ENCODE measurements at regions not wholly inside any gene's neighbourhood (a gene's known extent, or its start where the extent isn't known, plus 50 kb on each side); places are given as distances from the start of the nearest gene placed in this dataset.
A peak's percentile ranks its signal among the peaks of the same experiment; 100 is the strongest.
"Not testable (repeated sequence)": the region's sequence is repeated elsewhere in the genome, so short reads cannot be mapped to it uniquely, and the experiment has no call there.

GRCh38 chr17:45585037-45585733, 94.7 kb upstream of the PLEKHM1 start (continued):
- TF ChIP-seq ZNF398 (tag by site-specific recombination; IDR thresholded peaks at IDR 0.05), result 0 out of 2 replicates have a peak, but pooled peaks have one; percentile 37
- peak; percentile 70 for TF ChIP-seq CTCF (tag by site-specific recombination; IDR thresholded peaks at IDR 0.05)
- TF ChIP-seq ZEB2 (tag by site-specific recombination; IDR thresholded peaks at IDR 0.05), result peak; percentile 37
- TF ChIP-seq ZNF692 (tag by site-specific recombination; IDR thresholded peaks at IDR 0.05), result 0 out of 2 replicates have a peak, but pooled peaks have one; percentile 1
- TF ChIP-seq ZNF24 (tag by site-specific recombination; IDR thresholded peaks at IDR 0.05), result 0 out of 2 replicates have a peak, but pooled peaks have one; percentile 21
- TF ChIP-seq GLIS1 (tag by site-specific recombination; IDR thresholded peaks at IDR 0.05), result peak; percentile 53
- TF ChIP-seq SP2 (tag by site-specific recombination; IDR thresholded peaks at IDR 0.05), result peak; percentile 51

GRCh38 chr17:45585794-45586650, 95.5 kb upstream of the PLEKHM1 start:
- peak overlapping the region; percentile 61 for H3K4me3 ChIP-seq (ENCODE audit: low read depth, low read length)
- not testable (repeated sequence) for H3K9me3 ChIP-seq (ENCODE audit: control insufficient read depth, insufficient read depth, low read depth, low read length); H3K4me1 ChIP-seq (ENCODE audit: control insufficient read depth, insufficient read depth, low read length)
- H3K36me3 ChIP-seq (ENCODE audit: control insufficient read depth in 2 of 2, insufficient read depth in 1 of 2, low read length in 2 of 2), result peaks cover 10 to 14% of the 10 kb centered on the region in 2 experiments; a peak in 2 of 3 replicates
- ChIA-PET CTCF (interaction anchor here (0.5 to 1.0 kb wide), 6 partner anchors 213 to 683 kb away, joined by 3 to 4 read pairs (median 3); no protein-coding TSS in a partner anchor), POLR2A (interaction anchor here (0.6 kb wide), 1 partner anchor 674 kb away, joined by 3 read pairs; no protein-coding TSS in a partner anchor)
- peak overlapping the region; percentile 91; the same call in 1 of the 2 replicates for H3K27ac ChIP-seq (ENCODE audit: extremely low read depth, low read depth, low read length)
- 0 out of 2 replicates have a peak, but pooled peaks have one; percentile 20 for TF ChIP-seq ZBTB8A (tag by site-specific recombination; IDR thresholded peaks at IDR 0.05)
- TF ChIP-seq ZNF2 (tag by site-specific recombination; IDR thresholded peaks at IDR 0.05), result peak; percentile 53; the same call in 1 of the 2 replicates
- peak; percentile 87 for TF ChIP-seq ZFP69B (tag by site-specific recombination; IDR thresholded peaks at IDR 0.05)
- peak; percentile 8; the same call in 1 of the 2 replicates for TF ChIP-seq KLF16 (tag by site-specific recombination; IDR thresholded peaks at IDR 0.05)
- TF ChIP-seq ZNF335 (tag by site-specific recombination; conservative IDR thresholded peaks at IDR 0.05), result peak; percentile 98
- TF ChIP-seq PBX3 (CRISPR knock-in tag; IDR thresholded peaks at IDR 0.05), result peak; percentile 88
- peak; percentile 92 for TF ChIP-seq ZBTB20 (tag by site-specific recombination; IDR thresholded peaks at IDR 0.05)
- TF ChIP-seq GLIS1 (tag by site-specific recombination; IDR thresholded peaks at IDR 0.05), result 0 out of 2 replicates have a peak, but pooled peaks have one; percentile 4
- peak; percentile 67 for TF ChIP-seq ZBTB26 (tag by site-specific recombination; optimal IDR thresholded peaks at IDR 0.05)
- TF ChIP-seq ZNF692 (tag by site-specific recombination; IDR thresholded peaks at IDR 0.05), result peak; percentile 54; the same call in 1 of the 2 replicates
- TF ChIP-seq PATZ1 (tag by site-specific recombination; IDR thresholded peaks at IDR 0.05), result peak; percentile 49
- peak; percentile 89 for TF ChIP-seq ZSCAN30 (tag by site-specific recombination; IDR thresholded peaks at IDR 0.05)
- TF ChIP-seq ZFHX2 (tag by site-specific recombination; conservative IDR thresholded peaks at IDR 0.05), result peak; percentile 76
- TF ChIP-seq ZBTB17 (tag by site-specific recombination; IDR thresholded peaks at IDR 0.05), result peak; percentile 10; the same call in 1 of the 2 replicates

Data from HEK293 (cell line).